ENCODE measurements at regions not wholly inside any gene's neighbourhood (a gene's known extent, or its start where the extent isn't known, plus 50 kb on each side); places are given as distances from the start of the nearest gene placed in this dataset.
A peak's percentile ranks its signal among the peaks of the same experiment; 100 is the strongest.

- no peak overlapping the region for H3K4me3 ChIP-seq (ENCODE audit: low read depth, low read length)
- DNase-seq (ENCODE audit: low read depth) = no peak
- TF ChIP-seq, protein P1, sequence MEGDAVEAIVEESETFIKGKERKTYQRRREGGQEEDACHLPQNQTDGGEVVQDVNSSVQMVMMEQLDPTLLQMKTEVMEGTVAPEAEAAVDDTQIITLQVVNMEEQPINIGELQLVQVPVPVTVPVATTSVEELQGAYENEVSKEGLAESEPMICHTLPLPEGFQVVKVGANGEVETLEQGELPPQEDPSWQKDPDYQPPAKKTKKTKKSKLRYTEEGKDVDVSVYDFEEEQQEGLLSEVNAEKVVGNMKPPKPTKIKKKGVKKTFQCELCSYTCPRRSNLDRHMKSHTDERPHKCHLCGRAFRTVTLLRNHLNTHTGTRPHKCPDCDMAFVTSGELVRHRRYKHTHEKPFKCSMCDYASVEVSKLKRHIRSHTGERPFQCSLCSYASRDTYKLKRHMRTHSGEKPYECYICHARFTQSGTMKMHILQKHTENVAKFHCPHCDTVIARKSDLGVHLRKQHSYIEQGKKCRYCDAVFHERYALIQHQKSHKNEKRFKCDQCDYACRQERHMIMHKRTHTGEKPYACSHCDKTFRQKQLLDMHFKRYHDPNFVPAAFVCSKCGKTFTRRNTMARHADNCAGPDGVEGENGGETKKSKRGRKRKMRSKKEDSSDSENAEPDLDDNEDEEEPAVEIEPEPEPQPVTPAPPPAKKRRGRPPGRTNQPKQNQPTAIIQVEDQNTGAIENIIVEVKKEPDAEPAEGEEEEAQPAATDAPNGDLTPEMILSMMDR (IDR thresholded peaks at IDR 0.05; ENCODE audit: insufficient read depth, low read length) = no peak
Observed at GRCh38 chr1:177334903-177335302, 164.1 kb downstream of the BRINP2 start.

GRCh38 chr1:177333936-177334595, 163.3 kb downstream of the BRINP2 start:
- TF ChIP-seq, protein P1 (IDR thresholded peaks at IDR 0.05; ENCODE audit: insufficient read depth, low read length) = peak; percentile 16
- no peak for DNase-seq (ENCODE audit: low read depth)
- H3K4me3 ChIP-seq (ENCODE audit: low read depth, low read length) = no peak overlapping the region

Data from fibroblast of the aortic adventitia (primary cell).